ENCODE measurements at regions not wholly inside any gene's neighbourhood (a gene's known extent, or its start where the extent isn't known, plus 50 kb on each side); places are given as distances from the start of the nearest gene placed in this dataset.
"Not testable (repeated sequence)": the region's sequence is repeated elsewhere in the genome, so short reads cannot be mapped to it uniquely, and the experiment has no call there.

DNA sequence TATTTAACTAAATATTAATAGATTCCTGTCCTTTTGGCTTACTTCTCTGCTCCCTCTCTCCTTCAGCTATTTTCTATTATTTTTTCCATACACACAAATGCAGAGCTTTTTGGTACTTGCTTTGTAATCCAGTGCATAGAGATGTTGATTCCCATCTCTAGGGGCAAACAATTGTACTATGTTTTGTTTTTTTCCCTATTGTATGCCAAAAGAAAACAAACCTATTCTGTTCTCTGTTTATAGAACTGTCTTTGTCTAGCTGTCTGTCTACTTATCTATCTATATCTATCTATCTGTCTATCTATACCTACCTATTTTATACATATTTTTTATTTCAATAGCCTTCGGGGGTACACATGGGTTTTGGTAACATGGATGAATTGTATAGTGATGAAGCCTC lies 121.6 kb upstream of the LIFR start:
- FAIRE-seq (no peak), DNase-seq (ENCODE audit: insufficient read length, low spot score) (no peak)
- TF ChIP-seq, protein P1, sequence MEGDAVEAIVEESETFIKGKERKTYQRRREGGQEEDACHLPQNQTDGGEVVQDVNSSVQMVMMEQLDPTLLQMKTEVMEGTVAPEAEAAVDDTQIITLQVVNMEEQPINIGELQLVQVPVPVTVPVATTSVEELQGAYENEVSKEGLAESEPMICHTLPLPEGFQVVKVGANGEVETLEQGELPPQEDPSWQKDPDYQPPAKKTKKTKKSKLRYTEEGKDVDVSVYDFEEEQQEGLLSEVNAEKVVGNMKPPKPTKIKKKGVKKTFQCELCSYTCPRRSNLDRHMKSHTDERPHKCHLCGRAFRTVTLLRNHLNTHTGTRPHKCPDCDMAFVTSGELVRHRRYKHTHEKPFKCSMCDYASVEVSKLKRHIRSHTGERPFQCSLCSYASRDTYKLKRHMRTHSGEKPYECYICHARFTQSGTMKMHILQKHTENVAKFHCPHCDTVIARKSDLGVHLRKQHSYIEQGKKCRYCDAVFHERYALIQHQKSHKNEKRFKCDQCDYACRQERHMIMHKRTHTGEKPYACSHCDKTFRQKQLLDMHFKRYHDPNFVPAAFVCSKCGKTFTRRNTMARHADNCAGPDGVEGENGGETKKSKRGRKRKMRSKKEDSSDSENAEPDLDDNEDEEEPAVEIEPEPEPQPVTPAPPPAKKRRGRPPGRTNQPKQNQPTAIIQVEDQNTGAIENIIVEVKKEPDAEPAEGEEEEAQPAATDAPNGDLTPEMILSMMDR (IDR thresholded peaks at IDR 0.05; ENCODE audit: insufficient read depth, missing control alignments): no peak

DNA sequence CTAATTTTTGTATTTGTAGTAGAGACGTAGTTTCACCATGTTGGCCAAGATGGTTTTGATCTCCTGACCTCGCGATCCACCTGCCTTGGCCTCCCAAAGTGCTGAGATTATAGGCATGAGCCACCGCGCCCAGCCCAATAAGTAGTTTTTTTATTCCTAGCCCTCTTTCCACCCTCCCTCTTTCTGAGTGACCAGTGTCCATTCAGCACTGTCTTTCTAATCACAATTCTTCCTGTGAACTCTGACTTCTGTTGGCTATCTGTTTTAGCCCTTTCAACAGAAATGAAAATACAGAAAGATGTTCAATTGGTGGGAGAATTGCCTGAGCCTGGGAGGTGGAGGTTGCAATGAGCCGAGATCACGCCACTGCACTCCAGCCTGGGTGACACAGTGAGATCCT lies 122.3 kb upstream of the LIFR start:
- FAIRE-seq; DNase-seq (ENCODE audit: insufficient read length, low spot score): not testable (repeated sequence)

DNA sequence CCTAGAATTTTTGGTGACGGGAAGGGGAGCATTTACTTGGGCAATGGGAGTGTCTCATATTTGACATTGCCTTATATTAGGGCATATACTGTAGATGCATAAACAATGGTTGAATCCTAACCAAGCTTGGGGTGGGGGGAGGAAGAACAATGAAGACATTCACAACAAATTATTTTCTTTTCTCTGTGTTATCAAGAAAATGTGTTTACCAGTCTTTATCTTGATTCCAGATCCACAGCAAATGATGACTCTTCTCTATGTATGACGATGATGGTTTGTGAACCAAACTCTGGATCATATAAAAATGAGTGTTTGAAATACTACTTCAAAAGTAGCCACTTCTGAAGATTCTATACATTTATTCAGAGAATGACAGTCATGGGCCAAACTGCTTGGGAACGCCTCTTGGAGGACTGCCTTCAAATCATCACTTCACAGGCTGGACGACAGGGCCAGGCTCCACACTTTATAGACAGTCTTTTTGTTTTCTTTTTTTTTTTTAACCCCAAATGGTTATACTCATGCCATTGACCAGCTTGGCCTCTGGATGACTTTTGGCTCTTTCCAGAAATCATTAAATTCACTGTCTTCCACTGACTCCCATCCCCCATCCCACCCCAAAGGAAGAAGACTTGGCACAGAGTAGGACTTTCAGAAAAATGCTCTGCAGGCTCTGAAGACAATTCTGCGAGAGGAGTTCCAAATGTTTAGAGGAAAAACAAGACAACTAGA lies 123.8 kb upstream of the LIFR start:
- DNase-seq (ENCODE audit: insufficient read length, low spot score) (no peak), FAIRE-seq (no peak)
- TF ChIP-seq, protein P1 (IDR thresholded peaks at IDR 0.05; ENCODE audit: insufficient read depth, missing control alignments): no peak

DNA sequence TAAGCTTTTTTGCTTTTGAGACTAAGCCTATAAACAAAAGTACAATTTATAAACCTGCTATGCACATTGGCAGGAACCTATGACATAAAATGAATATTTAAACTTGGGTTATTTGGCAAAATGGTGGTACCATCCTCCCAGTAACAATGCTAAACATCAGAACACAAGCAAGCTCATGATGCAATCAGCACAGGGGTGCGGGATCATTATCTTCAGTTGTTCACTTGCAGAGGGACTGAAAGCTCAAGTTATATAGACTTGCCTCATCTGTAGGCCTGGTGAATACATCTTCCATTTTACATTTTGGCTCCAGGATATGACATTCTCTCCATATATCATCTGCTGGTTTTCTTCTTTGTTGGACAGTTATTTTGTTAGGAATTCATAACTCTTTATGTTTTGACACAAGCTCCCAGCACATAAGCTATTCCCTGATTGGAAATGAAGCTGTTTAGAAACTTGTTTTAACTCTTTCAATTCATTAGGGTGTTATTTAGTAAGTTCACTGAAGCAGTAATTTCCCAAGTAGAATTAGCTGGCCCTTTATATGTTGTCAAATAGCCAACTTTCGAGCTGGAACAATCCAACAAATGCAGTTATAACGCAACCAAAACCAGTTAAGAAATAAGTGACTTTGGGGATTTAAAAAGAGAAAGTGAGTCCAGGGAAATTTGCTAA lies 124.7 kb upstream of the LIFR start:
- TF ChIP-seq, protein P1 (IDR thresholded peaks at IDR 0.05; ENCODE audit: insufficient read depth, missing control alignments): no peak
- DNase-seq (ENCODE audit: insufficient read length, low spot score): no peak
- FAIRE-seq: no peak

DNA sequence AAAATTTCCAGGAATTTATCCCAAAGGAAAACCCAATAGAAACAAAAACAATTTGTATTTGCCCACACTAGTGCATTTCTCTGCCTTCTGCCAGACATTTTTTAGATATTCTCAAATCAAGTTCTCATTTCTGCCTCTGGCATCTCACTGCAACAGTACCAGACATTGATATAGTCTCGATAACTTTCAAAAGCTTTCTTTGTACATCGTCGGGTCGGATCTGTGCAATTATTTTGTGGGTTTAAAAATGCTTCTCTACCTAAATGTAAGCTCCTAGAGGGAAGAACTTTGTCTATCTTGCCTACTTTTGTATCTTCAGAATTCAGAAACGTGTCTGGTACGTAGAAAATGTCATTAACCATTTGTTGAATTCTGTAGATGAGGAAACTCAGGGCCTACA lies 125.5 kb upstream of the LIFR start:
- FAIRE-seq (no peak), DNase-seq (ENCODE audit: insufficient read length, low spot score) (no peak)

DNA sequence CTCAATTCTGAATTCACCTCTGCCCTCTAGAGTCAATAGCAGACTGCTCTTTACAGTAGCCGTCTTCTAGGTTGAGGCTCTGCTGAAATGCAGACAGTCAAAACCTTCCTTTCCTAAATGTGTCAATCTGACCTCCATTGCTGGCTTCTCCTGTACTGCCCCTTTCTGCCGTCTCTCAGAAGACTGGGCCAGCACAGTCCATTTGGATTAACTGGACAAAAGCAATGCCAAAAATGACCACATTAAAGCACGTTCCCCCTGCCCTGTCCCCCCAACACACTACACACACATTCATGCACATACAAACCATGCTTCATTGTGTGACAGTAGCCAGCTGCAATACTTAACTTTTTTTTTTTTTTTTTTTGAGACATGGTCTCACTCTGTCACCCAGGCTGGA lies 130.2 kb upstream of the LIFR start:
- FAIRE-seq (no peak), DNase-seq (ENCODE audit: insufficient read length, low spot score) (no peak)
- TF ChIP-seq, protein P1 (IDR thresholded peaks at IDR 0.05; ENCODE audit: insufficient read depth, missing control alignments): no peak

More for the DNA sequence above, 125.5 kb upstream of the LIFR start:
- TF ChIP-seq, protein P1 (IDR thresholded peaks at IDR 0.05; ENCODE audit: insufficient read depth, missing control alignments): no peak

DNA sequence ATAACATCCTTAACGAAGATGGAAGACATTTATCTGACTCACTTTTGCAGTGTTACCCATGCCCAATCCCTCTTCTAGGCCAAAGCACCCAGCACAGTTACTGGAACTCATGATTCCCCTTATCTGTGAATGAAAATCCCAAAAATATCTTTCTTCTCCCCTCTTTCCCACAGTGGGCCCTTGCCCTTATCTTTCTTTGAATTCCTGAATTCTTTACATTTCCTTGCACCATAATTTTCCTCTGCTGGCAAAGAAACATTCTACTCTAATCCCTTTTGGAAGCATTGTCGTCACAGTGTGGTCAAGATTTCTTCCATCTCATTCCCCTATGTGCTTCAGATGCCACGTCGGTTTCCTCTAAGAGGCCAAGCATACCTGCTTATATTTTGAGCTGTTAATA lies 135.9 kb upstream of the LIFR start:
- TF ChIP-seq, protein P1 (IDR thresholded peaks at IDR 0.05; ENCODE audit: insufficient read depth, missing control alignments): no peak
- FAIRE-seq (no peak), DNase-seq (ENCODE audit: insufficient read length, low spot score) (no peak)
